ENCODE measurements at regions not wholly inside any gene's neighbourhood (a gene's known extent, or its start where the extent isn't known, plus 50 kb on each side); places are given as distances from the start of the nearest gene placed in this dataset.

DNA sequence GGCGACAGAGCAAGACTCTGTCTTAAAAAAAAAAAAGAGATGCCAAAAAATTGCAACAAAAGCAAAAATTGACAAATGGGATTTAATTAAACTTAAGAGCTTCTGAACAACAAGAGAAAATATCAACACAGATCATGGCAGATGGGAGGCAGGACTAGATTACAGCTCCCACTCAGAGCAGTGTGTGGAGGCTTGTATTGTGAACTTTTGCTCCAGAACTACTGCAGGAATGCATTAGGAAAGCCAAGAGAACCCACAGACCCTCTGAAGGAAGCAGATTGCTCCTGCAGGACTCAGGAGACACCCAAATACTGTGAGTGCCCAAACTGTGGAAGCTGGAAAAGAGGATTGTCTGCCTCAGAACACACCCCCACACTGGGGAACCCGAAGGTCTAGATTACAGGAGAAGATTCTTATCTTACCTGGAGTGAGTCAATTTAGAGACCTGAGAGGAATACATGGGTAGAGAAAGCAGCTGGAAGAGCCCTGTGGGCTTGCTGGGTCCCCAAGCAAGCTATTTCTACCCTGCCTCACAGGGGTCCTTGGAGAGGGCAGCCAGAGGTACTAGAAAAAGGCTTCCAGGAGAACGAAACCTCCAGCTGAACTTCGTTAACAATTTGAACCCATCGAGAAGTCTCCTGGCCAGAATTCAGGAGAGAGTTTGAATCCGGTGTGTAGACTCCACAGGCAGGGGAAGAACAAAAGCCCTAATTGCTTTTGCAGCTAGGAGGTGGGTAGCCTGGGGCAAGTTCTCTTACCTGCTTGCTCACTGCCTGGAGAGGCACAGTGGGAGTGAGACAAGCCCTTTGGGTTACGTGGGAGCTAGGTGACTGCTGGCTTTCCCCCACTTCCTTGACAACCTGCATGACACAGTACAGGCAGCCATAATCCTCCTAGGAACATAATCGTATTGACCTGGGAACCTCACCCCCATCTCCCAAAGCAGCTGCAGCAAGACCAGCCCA, 593.4 kb upstream of the RGMB start:
- no peak for TF ChIP-seq NFRKB (IDR thresholded peaks at IDR 0.05)
- TF ChIP-seq FOXA1 (IDR thresholded peaks at IDR 0.05) = no peak
- no peak for TF ChIP-seq L3MBTL2 (conservative IDR thresholded peaks at IDR 0.05)
- TF ChIP-seq SP1 (IDR thresholded peaks at IDR 0.05) = no peak
- TF ChIP-seq FOXK2 (IDR thresholded peaks at IDR 0.05) = no peak
- no peak for TF ChIP-seq BHLHE40 (IDR thresholded peaks at IDR 0.05; ENCODE audit: borderline replicate concordance)
- no peak for TF ChIP-seq FOXM1 (IDR thresholded peaks at IDR 0.05; ENCODE audit: borderline replicate concordance)
- TF ChIP-seq ELF4 (IDR thresholded peaks at IDR 0.05) = no peak
- no peak for TF ChIP-seq SUZ12 (IDR thresholded peaks at IDR 0.05)
- TF ChIP-seq, protein P1, sequence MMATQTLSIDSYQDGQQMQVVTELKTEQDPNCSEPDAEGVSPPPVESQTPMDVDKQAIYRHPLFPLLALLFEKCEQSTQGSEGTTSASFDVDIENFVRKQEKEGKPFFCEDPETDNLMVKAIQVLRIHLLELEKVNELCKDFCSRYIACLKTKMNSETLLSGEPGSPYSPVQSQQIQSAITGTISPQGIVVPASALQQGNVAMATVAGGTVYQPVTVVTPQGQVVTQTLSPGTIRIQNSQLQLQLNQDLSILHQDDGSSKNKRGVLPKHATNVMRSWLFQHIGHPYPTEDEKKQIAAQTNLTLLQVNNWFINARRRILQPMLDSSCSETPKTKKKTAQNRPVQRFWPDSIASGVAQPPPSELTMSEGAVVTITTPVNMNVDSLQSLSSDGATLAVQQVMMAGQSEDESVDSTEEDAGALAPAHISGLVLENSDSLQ (IDR thresholded peaks at IDR 0.05) = no peak
